DMS153 (cell line): ENCODE measurements at regions not wholly inside any gene's neighbourhood (a gene's known extent, or its start where the extent isn't known, plus 50 kb on each side); places are given as distances from the start of the nearest gene placed in this dataset.
A peak's percentile ranks its signal among the peaks of the same experiment; 100 is the strongest.

ENCODE experiments used
- DNase-seq: peaks from one replicate; lab custom pipeline; 2025; lab: John Stamatoyannopoulos, UW

DNA sequence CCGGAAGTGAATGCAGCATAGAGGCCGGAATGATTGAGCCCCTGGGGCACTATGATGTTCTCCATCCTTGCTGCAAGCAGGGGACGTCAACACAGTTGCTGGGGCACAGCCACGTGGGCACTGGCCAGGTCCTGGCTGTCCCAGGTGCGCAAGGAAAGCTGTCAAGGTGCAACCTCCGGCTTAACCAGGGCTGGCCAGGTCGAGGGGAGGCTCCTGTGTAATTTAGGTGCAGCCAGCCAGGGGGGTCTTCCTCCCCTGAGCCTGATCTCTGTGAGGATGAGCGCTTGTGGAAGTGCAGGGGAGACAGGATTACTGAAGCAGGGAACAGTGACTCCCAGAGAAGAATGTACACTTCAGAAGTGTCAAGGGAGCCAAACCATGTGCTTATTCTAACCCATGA is 852.8 kb upstream of the TMEM132C start:
- DNase-seq = no peak

DNA sequence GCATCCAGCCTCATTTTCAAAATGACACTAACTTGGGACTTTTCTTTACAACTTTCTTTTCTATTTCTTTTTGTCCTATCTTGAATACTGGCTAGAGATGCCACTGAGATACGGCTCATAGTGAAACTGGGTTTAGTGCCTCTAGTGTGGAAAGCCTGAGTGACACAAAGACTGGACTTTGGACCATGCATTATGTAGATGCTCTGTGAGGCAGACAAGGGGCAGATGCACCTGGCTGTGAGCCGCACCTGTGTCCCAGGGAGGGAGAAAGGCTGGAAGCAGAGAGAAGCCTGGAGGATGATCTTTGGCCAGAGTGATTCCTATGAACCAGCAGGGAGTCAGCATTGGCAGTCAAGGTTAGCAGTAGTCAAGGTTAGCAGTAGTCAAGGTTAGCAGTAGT is 852.3 kb upstream of the TMEM132C start:
- no peak for DNase-seq

DNA sequence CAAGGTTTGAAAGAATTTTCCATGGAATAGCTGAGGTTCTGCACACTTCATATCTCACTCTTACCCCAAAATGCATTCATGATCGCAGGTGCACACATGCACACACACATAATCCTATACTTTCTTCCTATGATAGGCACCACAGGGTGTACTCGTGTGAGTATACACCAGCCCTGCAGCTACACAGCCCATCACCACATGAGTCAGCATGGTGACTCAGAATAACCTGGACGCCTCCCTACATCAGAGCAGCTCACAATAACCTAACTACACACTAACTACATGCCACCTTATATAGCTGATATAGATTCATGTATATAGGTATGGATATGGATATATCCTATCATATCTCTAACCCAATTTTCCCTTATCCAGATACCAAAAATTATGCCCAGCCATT is 850.2 kb upstream of the TMEM132C start:
- no peak for DNase-seq

DNA sequence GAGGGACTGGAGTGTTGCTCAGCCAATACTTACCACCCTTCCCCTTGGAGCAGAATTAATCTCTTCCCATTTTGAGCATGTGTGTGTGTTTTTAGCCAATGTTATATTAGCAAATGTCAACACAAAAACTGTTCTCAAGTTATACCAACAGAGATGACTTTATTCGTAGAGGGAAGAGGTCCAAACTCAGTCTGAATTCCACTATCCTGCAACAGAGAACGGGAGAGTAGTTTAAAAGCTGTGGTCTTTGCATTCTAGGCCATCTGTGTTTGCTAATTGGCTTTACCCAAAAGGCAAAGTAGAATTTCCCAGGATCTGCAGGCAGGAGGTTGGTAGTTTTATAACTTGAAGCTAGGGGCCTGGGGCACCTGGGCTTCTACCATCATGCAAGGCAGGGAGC is 847.9 kb upstream of the TMEM132C start:
- no peak for DNase-seq

DNA sequence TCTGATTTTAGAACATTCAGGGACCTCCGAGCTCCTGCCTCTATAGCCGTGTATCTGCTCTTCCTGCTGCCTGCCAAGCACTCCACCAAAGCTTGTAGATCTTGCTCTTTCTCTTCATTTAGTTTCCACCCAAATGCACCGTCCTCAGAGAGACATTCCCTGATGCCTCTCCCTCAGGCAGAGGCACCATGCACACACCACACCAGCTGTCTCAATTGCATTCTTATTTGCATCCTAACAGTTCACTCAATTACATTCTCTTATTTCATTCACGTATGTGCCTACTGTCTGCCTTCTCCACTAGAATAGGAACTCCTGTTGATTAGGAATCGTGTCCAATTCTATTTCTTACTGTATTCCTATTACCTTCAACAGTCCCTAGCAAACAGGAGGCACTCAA is 845.4 kb upstream of the TMEM132C start:
- DNase-seq = no peak

DNA sequence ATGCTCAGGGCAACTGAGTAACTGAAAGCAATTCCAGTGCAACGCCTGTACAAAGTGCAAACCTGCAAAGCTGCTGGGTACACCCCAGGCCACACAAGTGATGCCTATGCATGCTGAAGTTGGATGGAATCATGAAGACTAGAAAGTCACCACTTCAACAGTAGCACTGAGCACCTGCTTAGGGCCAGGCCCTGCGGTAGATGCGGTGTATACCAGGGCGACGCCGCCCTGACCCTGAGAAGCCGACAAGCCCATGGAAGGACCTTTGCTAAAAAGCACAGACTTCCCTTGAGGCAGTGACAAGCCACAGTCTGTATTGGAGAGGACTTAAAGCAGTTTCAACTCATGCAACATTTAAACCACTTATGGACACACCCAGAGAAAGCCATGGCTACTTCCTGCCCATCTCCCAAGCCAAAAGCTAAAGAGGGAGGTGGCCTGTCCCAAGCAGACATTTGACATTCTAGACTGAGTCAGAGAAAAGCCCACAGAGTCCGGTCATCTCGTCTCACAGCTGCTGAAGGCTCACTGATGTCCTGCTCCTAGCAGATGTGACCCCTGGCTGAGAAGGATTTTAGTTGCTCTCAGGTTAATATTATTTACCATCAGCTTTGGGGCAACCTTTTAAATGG is 843.9 kb upstream of the TMEM132C start:
- DNase-seq = no peak

DNA sequence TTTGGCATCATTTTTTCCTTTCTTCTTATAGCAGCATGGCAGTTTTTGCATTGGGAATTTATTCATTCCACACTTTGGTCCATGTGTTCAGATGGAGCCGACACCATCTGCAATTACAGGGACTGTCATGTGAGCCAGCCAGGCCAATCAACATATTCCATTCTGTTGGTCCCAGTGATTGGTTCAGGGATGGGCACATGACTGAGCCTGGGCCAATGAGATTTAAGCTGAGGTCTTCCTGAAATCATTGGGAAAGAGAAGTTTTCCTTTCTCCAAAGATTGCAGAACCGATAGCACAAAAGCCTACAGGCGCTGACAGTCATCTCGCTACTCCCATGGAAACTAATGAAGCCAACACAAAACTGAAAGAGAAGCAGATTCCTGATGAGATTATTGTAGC is 841.5 kb upstream of the TMEM132C start:
- DNase-seq = no peak

DNA sequence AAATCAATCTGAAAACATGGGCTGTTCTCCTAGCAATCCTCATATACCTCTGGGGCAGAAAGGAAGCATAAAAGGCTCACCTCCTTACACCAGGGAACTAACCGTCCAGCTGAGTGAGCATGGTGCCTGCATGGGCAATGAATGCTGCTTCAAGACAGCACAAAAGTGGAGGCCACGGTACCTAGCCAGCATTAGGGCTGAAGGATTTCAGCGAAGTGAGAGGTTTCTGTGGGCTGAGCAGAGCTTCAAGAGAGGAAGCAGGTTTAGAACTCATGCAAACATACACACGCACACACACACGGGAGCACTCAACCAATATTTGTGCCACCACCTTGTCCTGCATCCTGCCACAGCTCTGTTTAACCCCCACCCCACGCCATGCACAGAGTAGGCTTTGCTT is 838.5 kb upstream of the TMEM132C start:
- DNase-seq = no peak

DNA sequence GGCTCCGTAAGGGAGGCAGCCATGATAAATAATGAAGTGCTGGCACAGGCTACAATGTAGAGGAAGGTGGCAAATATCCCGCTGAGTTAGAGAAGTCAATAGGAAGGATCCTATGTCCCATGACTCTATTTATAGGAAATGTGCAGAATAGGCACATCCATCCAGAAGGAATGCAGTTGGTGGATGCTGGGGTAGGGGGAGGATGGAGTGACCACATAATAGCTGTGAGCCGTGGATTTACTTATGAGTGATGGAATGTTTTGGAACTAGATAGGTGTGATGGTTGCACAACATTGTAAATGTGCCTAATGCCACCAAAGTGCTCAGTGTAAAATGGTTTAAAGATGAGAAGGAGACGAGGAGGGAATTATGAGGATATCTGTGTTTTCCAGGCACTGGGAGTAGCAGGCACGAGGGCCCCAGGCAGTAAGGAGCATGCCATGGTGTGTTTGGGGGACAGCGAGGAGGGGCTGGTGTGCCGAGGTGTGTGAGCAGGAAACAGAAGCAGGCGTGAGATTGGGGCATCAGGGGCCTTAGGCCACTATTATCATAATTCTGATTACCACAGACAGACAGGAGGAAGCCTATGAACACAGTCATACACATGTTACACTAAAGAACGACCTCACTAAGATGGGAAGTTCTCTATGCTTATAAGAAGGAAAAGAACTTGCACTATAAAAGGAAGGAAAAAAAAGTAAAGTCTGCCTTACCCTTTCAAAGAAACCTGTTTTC is 837.3 kb upstream of the TMEM132C start:
- DNase-seq = no peak

DNA sequence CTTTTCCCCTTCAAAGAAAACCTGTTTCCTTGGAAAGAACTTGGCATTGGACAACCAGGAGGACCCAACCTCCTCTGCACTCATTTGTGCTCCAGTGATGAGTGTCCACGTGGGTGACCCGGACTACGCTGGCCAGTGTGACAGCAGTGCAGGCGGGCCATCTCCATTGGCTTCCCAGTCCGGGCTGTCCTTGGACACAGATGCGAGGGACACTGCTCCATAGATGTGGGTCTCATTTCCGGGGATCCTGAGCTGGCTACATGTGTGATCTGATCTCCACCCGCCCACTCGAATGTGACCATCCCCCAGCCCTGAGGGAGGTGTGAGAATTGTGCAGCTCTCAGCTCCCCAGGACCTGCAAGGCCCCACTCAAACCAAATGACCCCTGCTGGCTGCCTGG is 836.6 kb upstream of the TMEM132C start:
- no peak for DNase-seq

DNA sequence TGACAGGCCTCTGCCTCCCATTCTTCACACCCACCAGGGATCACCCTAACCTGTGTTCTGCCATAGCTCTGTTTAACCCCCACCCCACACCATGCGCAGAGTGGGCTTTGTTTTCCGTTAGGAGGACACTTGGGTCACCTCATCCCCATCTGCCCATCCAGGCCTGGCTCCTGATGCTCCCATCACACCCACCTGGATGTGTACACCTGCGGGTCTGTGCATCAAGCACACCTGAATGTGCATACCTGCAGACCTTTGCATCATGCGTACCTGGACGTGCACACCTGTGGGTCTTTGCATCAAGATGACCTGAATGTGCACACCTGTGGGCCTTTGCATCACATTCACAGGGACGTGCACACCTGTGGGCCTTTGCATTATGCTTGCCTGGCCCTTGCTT is 835.8 kb upstream of the TMEM132C start:
- no peak for DNase-seq

DNA sequence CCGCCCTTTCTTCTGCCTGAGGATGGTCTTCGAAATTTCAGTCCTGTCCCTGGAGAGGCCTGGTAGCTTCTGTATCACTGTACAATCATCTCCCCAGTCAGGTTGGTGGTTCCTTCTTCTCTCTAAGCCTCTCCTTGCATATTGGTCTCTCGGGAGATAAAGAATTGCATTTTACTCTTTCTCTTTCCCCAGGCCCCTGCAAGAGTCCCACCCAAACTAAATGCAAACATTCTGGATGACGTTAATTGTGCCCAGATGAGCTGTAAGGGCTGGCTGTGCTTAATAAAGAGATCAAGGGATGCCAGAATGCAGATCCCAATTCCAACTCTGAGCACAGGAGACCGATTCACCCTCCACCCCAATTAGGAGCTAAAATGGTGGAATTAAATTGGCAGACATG is 835.4 kb upstream of the TMEM132C start:
- DNase-seq = no peak

DNA sequence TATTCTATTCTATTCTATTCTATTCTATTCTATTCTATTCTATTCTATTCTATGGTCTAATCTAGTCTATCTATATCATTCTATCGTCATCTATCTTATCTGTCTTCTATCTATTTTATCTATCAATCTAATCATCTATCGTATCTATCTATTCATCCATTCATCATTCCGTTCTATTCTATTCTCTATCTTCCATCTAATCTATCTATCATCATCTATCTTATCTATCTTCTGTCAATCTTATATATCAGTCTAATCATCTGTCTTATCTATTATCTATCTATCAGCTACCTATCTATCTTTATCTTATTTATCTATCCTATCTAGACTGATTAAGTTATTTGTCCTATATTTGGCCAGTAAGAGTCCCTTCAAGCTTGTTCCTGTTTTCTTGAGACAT is 831.5 kb upstream of the TMEM132C start:
- DNase-seq = no peak

DNA sequence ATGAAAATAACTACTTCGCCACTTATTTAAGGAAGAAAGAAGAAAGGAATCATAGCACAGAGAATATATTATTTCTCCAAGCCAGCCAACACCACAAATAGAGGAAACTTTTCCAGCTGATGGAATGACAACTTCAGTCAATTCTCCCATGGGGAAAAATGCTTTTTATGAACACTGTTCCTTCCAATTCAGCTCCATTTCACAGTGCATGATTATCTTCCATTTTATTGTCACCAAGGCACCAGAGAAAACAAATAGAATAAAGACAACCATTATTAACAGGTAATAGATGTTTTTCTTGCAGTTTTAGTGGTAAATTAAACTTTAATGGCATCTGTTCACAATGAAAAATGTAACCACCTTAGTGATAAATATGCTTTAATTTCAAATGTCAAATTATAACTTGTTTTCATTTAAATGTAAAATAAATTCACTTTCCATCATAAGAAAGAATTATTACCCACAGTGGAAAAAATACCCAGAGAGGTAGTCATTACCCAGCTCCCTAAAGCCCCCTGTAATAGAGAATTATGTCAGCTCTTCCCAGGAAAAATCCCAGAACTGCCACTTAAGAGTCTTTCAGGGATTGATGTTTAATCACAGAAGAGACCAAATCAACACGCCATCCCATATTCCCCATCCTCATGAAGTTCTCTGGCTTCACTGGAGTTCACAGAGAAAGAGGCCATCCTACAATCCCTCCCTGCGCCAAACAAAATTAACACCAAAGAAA is 828.3 kb upstream of the TMEM132C start:
- DNase-seq = no peak

DNA sequence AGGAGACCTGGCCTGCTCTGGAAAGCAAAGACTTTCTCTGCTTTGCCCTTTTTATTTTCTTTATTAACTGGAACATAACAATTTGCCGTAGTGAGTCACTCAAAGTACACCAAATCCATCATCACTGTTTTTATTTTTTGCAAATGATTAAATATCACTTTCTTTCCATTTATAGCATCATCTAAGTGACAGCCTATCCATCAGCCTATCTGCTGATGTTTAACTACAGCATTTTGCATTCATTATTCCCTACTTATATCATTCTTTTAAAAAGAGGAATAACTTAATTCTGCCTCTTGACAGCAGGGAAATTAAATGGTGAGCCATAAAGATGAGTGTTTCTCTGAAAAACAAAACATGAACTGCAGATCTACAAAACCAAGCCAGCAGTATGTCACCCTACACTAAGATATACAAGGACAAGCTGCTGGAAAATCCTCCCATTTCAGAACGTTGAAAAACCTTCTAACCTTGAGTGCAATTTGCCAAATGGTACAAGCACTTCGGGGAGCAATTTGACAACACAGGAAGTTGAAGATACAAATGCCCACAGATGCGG is 821.3 kb upstream of the TMEM132C start:
- DNase-seq = no peak

DNA sequence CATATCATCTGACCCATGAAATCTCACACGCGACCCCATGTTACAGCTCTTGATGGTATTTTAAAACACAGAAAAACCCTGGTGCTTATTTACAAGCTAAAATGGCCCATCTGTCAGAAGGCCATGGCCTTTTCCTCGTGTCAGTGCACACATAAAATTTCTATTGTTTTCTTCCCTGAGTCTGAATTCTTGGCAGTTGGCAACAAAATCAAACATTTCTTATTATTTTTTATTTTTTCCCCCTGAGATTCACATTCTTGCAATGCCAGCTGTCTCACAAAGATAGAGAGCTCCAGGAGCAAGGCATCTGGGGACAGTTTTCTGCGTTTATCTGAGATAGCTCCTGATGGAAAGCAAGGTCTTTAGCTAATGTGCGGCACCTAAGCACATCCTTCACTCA is 818.1 kb upstream of the TMEM132C start:
- DNase-seq = no peak

DNA sequence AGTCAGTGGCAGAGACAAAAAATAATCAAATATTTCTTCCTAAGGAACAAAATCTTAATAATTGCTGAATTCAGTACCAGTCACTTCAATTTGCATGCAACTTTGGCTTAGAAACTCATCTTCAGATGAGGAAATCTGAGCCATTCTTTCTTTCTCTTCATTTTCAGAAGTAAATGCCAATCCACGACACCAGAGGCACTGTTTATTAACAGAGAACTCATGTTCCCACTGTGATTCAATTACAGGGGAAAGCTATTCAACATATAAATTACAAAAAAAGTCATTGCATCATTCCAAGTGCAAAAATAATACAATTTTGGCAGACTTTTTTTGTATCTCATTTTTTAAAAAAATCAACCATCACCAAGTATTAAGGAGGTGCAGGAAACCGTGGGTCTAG is 816.1 kb upstream of the TMEM132C start:
- no peak for DNase-seq

DNA sequence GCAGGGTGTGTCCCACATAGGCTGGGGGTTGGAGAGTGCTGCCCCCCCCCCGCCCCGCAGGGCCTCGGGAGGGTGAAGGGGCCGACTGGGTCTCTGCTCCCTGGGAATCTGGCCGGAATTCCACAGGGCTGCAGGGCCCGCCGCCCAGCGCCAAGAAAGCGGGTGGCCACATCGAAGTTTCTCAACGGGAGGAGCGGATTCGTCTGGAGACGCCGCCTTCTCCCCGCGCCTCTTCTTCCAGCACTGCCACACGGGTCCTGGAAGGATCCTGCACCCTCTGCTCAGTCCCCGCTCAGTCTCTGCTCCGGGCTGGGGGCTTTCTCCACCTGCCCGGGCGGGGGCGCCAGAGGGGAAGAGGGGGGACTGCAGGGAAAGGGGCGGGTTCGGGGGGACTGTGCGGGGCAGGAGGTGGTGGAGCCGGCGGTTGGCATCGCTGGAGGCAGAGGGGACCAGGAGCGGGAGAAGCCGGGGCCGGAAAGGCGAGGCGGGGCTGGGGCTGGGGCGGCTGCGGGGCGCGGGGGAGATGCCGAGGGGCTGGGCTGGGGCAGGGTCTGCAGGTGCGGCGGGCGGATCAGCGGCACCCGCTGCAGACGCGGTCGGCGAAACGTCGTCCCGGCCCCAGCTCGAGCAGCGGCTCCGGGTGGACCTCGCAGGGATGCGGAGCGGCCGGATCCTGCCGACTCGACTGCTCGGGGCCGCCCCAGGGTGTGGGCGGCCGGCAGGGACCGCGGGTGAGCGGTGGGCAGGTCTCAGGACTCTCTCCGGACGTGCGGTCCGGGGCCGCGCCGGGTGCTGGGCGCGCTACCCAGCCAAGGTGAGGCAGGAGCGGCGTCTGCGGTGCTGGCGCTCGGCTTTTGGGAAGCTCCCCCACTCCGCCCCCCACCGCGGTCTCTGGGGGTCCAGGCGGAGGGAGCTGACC is 811.4 kb upstream of the TMEM132C start:
- peak; percentile 26 for DNase-seq

DNA sequence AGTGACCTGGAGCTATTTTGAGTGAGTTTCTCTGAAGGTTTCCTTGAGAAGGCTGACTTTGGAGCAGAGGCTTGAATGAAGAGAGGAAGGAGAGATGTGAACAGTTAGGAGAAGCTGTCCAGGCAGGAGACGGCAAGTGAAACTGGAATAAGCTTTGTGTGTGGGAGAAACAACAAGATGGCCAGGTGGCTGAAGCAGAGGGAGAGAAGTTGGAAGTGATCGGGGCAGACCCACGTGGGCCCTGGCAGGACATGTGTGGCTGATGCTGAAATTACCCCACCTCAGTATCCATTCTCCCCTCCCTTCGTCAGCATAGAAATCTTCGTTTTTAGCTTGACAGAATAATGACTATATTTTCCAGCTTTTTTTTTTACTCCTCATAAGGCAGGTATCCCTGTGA is 809.2 kb upstream of the TMEM132C start:
- no peak for DNase-seq

DNA sequence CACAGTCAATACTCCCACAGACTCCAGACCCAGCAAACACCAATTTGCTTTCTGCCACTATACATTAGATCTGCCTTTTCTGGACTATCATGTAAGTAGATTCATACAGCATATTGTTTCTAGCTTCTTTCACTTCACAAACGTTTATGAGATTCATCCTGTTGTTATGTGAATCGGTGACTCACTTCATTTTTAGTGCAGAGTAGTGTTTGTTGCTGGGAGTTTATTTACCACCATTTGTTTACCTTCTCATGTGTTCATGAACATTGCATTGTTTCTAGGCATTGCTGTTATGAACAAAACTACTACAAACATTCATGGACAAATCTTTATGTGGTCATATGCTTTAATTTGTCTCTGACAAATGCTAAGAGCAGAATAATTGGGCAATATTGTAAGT is 807.8 kb upstream of the TMEM132C start:
- no peak for DNase-seq

DNA sequence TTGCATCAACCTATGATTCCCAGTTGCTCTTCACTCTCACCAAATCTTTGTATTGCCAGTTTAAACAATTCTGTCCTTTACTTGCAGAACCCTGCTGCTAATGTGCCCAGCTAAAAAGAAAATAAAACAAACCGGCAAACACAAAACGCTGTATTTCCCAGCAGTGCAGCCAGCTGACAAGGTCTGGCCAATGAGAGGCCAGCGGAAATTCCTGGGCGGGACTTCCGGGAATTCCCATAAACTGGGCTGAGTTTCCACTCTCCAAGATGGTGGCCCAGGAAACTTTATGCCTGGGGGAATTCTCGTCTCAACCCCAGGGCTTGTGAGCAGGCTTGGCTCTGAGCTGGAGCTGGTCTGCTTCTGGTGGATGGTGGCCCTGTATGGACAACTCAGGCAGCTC is 807.3 kb upstream of the TMEM132C start:
- no peak for DNase-seq

DNA sequence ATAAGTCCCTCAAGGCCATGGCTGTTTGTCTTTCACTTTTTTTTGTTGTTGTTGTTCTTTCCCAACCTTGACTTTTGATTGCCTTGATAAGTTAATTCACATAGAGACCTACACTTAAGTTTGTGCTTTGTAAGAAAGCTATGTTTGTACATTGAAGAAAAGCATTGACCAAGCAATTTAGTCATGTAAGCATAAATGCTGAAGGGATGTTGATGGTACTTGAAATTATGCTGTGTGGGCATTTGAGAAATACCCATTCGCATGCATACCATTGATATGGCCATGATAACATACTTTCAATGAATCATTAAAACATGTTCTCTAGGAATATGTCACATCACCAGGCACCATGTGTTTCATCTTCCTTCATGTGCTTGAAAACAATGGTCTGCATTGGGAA is 803.7 kb upstream of the TMEM132C start:
- no peak for DNase-seq
